Adrenal gland (tissue), 9 donors: ENCODE measurements at regions not wholly inside any gene's neighbourhood (a gene's known extent, or its start where the extent isn't known, plus 50 kb on each side); places are given as distances from the start of the nearest gene placed in this dataset.
"Not testable (repeated sequence)": the region's sequence is repeated elsewhere in the genome, so short reads cannot be mapped to it uniquely, and the experiment has no call there.

Source experiments
- DNase-seq, 7 donors: peaks; one replicate each; pipeline ENCODE4 v3.0.0-alpha.2; 2019 to 2020
- H3K27ac ChIP-seq, 5 donors: fragments of 200-600 bp; sonication (generic) in 4 of 5; 1 replicate in 3 of 5; 2 replicates in 2 of 5; pipeline versions ENCODE4 v1.5.1 to v1.8.0; 2016 to 2020; ENCODE audit warnings: mild to moderate bottlenecking in 1 of 5
- H3K27me3 ChIP-seq: fragments of 200-600 bp; 2 replicates; pipeline ENCODE4 v1.8.0; 2021
- H3K36me3 ChIP-seq, 2 donors: fragments of 200-600 bp; replicated peaks in 1 of 2; 1 replicate in 1 of 2; 2 replicates in 1 of 2; pipeline versions ENCODE4 v1.5.1 to v1.8.0; 2018 to 2022
- H3K4me1 ChIP-seq, 2 donors: fragments of 200-600 bp; replicated peaks in 1 of 2; 1 replicate in 1 of 2; 2 replicates in 1 of 2; pipeline versions ENCODE4 v1.5.1 to v1.8.0; 2018 to 2021
- H3K4me3 ChIP-seq, 4 donors: fragments of 200-600 bp; sonication (generic) in 3 of 4; one replicate each; pipeline ENCODE4 v1.5.1; 2016 to 2018
- H3K9me3 ChIP-seq, 3 donors: fragments of 200-600 bp; sonication (generic) in 1 of 3; replicated peaks in 1 of 3; 1 replicate in 2 of 3; 2 replicates in 1 of 3; pipeline versions ENCODE4 v1.5.1 to v1.8.0; 2016 to 2021
- CTCF ChIP-seq, 6 experiments: fragments of 450-650 bp in 4 of 6; fragments of 200-600 bp in 2 of 6; sonication (generic) in 1 of 6; IDR thresholded peaks; 1 replicate in 5 of 6; 2 replicates in 1 of 6; pipeline versions ENCODE4 v1.5.1 to v1.8.0; 2016 to 2021; ENCODE audit warnings: antibody characterized with exemption in 6 of 6, mild to moderate bottlenecking in 2 of 6, moderate library complexity in 1 of 6
- POLR2A ChIP-seq, 2 donors: fragments of 450-650 bp; IDR thresholded peaks; one replicate each; pipeline ENCODE4 v1.6.1; 2017; ENCODE audit warnings: antibody characterized with exemption in 2 of 2, mild to moderate bottlenecking in 2 of 2, moderate library complexity in 1 of 2
- WGBS, 4 donors: extraction: QIAGEN DNeasy Blood & Tissue Kit in 2 of 4; methylation state at CpG; one replicate each; pipeline versions ENCODE4 v1.1.5 to v1.1.7; 2013 to 2017; 5-methylcytosine and 5-hydroxymethylcytosine counted together
- intact Hi-C, 2 donors: fragments of 100-400 bp; cut with DNase I; formaldehyde crosslinking; loops; one replicate each; pipeline versions ENCODE4 v1.14.1 to v1.15.0; 2022 to 2023
- donor health status: healthy with polysubstance abuse.
- donor health status: Bipolar disorder and iron deficiency.
- donor health status: DM: yes; HTN: yes; CAD: no.
- donor health status: DM: no; HTN: no; CAD: no.
- donor health status: DM: no; HTN: no; CAD: no.

- intact Hi-C loops, H3K36me3 ChIP-seq, DNase-seq, H3K4me1 ChIP-seq, H3K4me3 ChIP-seq, H3K9me3 ChIP-seq, H3K27me3 ChIP-seq, H3K27ac ChIP-seq: not testable (repeated sequence)
- 40 to 72% (median 42%) methylated on average over 2 to 30 of the region's 33 CpGs; no CpG with 5 or more reads in 1 of the 4 donors for WGBS, 4 donors
Measured at GRCh38 chr9:63781817-63782439, 1503.1 kb downstream of the FOXD4L5 start.

- WGBS, 4 donors = 35 to 48% (median 44%) methylated on average over 12 to 35 of the region's 35 CpGs
- intact Hi-C loops, H3K4me1 ChIP-seq, H3K27ac ChIP-seq, H3K36me3 ChIP-seq, H3K27me3 ChIP-seq, H3K9me3 ChIP-seq, DNase-seq, H3K4me3 ChIP-seq: not testable (repeated sequence)
Measured at GRCh38 chr9:63781390-63781789, 1503.6 kb downstream of the FOXD4L5 start.

- DNase-seq, H3K27ac ChIP-seq, H3K27me3 ChIP-seq, H3K4me1 ChIP-seq, H3K4me3 ChIP-seq, H3K36me3 ChIP-seq, intact Hi-C loops, H3K9me3 ChIP-seq: not testable (repeated sequence)
- whole genome bisulfite sequencing, 4 donors = 66 to 100% (median 74%) methylated on average over 1 to 3 of the region's 7 CpGs
Measured at GRCh38 chr9:63776220-63776619, 1508.8 kb downstream of the FOXD4L5 start.

- DNase-seq, H3K27ac ChIP-seq, H3K27me3 ChIP-seq, H3K4me1 ChIP-seq, intact Hi-C loops, H3K9me3 ChIP-seq, H3K4me3 ChIP-seq, H3K36me3 ChIP-seq: not testable (repeated sequence)
- WGBS, 4 donors = 79 to 88% (median 82%) methylated on average over 5 to 14 of the region's 14 CpGs
Measured at GRCh38 chr9:63775092-63775426, 1510.0 kb downstream of the FOXD4L5 start.

- H3K9me3 ChIP-seq, H3K27ac ChIP-seq, H3K27me3 ChIP-seq, DNase-seq, H3K36me3 ChIP-seq, H3K4me1 ChIP-seq, intact Hi-C loops, H3K4me3 ChIP-seq: not testable (repeated sequence)
- 20 to 93% (median 67%) methylated on average over 1 to 14 of the region's 15 CpGs for WGBS, 4 donors
Measured at GRCh38 chr9:63774369-63775091, 1510.5 kb downstream of the FOXD4L5 start.

- H3K4me1 ChIP-seq, H3K27ac ChIP-seq, DNase-seq, H3K36me3 ChIP-seq, H3K4me3 ChIP-seq, H3K9me3 ChIP-seq, H3K27me3 ChIP-seq, intact Hi-C loops: not testable (repeated sequence)
- WGBS, 4 donors = 66 to 69% (median 68%) methylated on average over 10 to 13 of the region's 13 CpGs
Measured at GRCh38 chr9:63762230-63762629, 1522.8 kb downstream of the FOXD4L5 start.

GRCh38 chr9:63729021-63729420, 1556.0 kb downstream of the FOXD4L5 start:
- H3K27ac ChIP-seq, H3K4me3 ChIP-seq, H3K27me3 ChIP-seq, intact Hi-C loops, H3K36me3 ChIP-seq, H3K9me3 ChIP-seq, DNase-seq, H3K4me1 ChIP-seq: not testable (repeated sequence)
- WGBS, 4 donors = 51 to 82% (median 62%) methylated on average over 3 to 4 of the region's 4 CpGs

GRCh38 chr9:63728287-63728686, 1556.7 kb downstream of the FOXD4L5 start:
- WGBS, 4 donors = 38 to 56% (median 54%) methylated on average over 3 of the region's 3 CpGs; no CpG with 5 or more reads in 1 of the 4 donors
- no peak for TF ChIP-seq CTCF (IDR thresholded peaks at IDR 0.05)
- TF ChIP-seq POLR2A (IDR thresholded peaks at IDR 0.05) = no peak
- Histone ChIP-seq H3K4me1 (no peaks in the 10 kb centered on the region), H3K27ac (no peak overlapping the region), H3K9me3 (no peaks in the 10 kb centered on the region), H3K27me3 (no peaks in the 10 kb centered on the region), H3K4me3 (no peak overlapping the region), H3K36me3 (no peaks in the 10 kb centered on the region)
- intact Hi-C loops = no loop called here
- DNase-seq = no peak

- H3K9me3 ChIP-seq, DNase-seq, intact Hi-C loops, H3K4me3 ChIP-seq, H3K27me3 ChIP-seq, H3K4me1 ChIP-seq, H3K36me3 ChIP-seq, H3K27ac ChIP-seq: not testable (repeated sequence)
- 57 to 80% (median 66%) methylated on average over 15 to 21 of the region's 21 CpGs for WGBS, 4 donors
Measured at GRCh38 chr9:63708285-63708684, 1576.7 kb downstream of the FOXD4L5 start.

GRCh38 chr9:63704456-63704855, 1580.6 kb downstream of the FOXD4L5 start:
- H3K27ac ChIP-seq, H3K27me3 ChIP-seq, DNase-seq, H3K4me3 ChIP-seq, H3K4me1 ChIP-seq, intact Hi-C loops, H3K9me3 ChIP-seq, H3K36me3 ChIP-seq: not testable (repeated sequence)
- WGBS, 4 donors = 69 to 76% (median 74%) methylated on average over 13 to 25 of the region's 25 CpGs
